Right cardiac atrium (tissue), 5 donors: ENCODE measurements at regions not wholly inside any gene's neighbourhood (a gene's known extent, or its start where the extent isn't known, plus 50 kb on each side); places are given as distances from the start of the nearest gene placed in this dataset.
A peak's percentile ranks its signal among the peaks of the same experiment; 100 is the strongest.

ENCODE experiments used
- ATAC-seq, 2 donors: fragments of 200-7000 bp; cut with Tn5 transposase; one replicate each; pipeline versions ENCODE4 v1.8.0 to v1.9.1; 2020; ENCODE audit warnings: moderate library complexity in 2 of 2, mild to moderate bottlenecking in 1 of 2
- DNase-seq, 3 donors: peaks; one replicate each; pipeline ENCODE4 v3.0.0-alpha.2; 2020
- H3K27ac ChIP-seq: one replicate; pipeline ENCODE4 v1.5.1; 2013; ENCODE audit warnings: mild to moderate bottlenecking, low read length, control low read depth, moderate library complexity
- H3K27me3 ChIP-seq: one replicate; pipeline ENCODE4 v1.6.1; 2013; ENCODE audit not compliant: control insufficient read depth, insufficient read depth
- H3K4me1 ChIP-seq: one replicate; pipeline ENCODE4 v1.6.1; 2013; ENCODE audit warnings: low read length; ENCODE audit not compliant: control insufficient read depth, insufficient read depth
- H3K4me3 ChIP-seq: one replicate; pipeline ENCODE4 v1.5.1; 2013; ENCODE audit warnings: low read length, control low read depth
- H3K9me3 ChIP-seq: one replicate; pipeline ENCODE4 v1.6.1; 2013; ENCODE audit warnings: low read length; ENCODE audit not compliant: control insufficient read depth
- WGBS: extraction: QIAGEN DNeasy Blood & Tissue Kit; methylation state at CpG from one replicate; pipeline ENCODE4 v1.1.7; 2013; 5-methylcytosine and 5-hydroxymethylcytosine counted together
- intact Hi-C, 4 donors: fragments of 100-400 bp; cut with DNase I; formaldehyde crosslinking; loops; one replicate each; pipeline versions ENCODE4 v1.11.0 to v1.14.0; 2022 to 2023
- donor health status: healthy with polysubstance abuse.
- donor health status: DM: no; HTN: yes; CAD: no.
- donor health status: DM: no; HTN: no; CAD: no.
- donor health status: DM: no; HTN: yes; CAD: no; lungs with severe emphysema.
- donor health status: DM: yes; HTN: yes; CAD: no.

DNA sequence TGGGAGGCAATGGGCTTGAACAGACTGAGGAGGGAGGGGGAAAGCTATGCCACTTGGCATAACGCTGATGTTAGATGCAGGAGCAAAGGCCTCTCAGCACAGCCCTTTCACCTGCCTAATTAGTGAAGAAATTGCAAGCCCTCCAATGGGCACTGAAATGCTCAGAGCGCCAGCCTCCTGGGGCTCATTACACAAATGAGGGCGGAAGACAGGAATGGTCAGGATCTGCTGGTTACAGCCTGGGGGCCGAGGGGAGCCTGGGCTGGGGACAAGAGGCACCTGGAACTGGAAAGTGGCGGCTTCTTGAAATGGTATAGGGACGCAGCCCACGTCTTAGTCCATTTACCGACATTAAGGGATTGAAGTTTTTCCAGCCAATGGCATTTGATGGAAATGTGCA is 50.2 kb upstream of the PLET1 start:
- WGBS = 93% methylated on average over 8 of the region's 8 CpGs
- no peak overlapping the region for H3K27ac ChIP-seq
- H3K4me3 ChIP-seq = no peak overlapping the region
- H3K4me1 ChIP-seq = no peaks in the 10 kb centered on the region
- ATAC-seq (no peak), DNase-seq (no peak)
- intact Hi-C loops = no loop called here
- no peaks in the 10 kb centered on the region for H3K27me3 ChIP-seq
- no peaks in the 10 kb centered on the region for H3K9me3 ChIP-seq

- no peaks in the 10 kb centered on the region for H3K27me3 ChIP-seq
- intact Hi-C loops = no loop called here
- H3K4me3 ChIP-seq = no peak overlapping the region
- peaks cover 2% of the 10 kb centered on the region for H3K4me1 ChIP-seq
- H3K9me3 ChIP-seq = no peaks in the 10 kb centered on the region
- ATAC-seq = no peak
- DNase-seq = no peak
- WGBS = 90% methylated on average over 8 of the region's 8 CpGs
- H3K27ac ChIP-seq = no peak overlapping the region
Observed at GRCh38 chr11:112315057-112315720, 54.5 kb upstream of the PLET1 start.

DNA sequence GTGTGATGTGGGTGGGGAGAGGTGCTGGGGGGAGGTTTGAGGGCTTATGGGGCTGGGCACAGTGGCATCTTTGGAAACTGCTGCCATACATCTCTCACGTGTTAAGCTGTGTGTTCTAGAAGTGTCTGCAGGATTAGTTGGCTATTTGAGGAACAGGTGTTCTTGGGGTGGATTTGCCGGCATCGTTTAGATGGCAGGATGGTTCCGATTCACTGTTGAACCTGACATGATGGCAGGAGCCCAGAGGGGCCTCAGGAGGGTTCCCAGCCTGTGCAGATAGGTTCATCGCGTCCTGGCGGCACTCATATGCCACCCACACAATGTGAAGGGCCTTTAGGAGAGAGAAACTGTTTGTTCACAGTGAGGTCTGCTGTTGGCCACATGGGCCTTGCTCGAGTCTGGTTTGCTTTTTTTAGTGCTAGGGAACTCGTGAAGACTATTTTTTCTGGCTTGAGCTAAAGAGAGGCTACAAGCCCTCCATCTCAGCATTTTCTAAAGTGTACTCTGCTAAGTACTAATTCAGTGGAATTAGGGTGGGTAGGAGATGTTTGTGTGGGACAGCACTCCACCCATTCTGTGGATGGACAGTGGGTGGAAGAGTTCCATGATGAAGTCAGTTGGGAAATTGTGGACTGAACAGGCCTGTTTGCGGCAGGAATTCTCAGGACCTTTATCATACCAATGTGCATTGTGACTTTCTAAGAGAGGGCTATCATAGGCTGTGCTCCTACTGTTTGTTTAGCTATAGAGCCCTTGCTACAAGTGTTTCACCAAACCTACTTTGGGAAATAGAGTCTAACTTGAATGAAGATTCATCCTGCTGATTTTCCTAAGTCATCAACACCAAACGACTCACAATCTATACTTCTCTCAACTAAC is 55.4 kb upstream of the PLET1 start:
- no peaks in the 10 kb centered on the region for H3K9me3 ChIP-seq
- no peak overlapping the region for H3K27ac ChIP-seq
- peaks cover 9% of the 10 kb centered on the region for H3K4me1 ChIP-seq
- H3K4me3 ChIP-seq = no peak overlapping the region
- intact Hi-C loops = no loop called here
- WGBS = 71% methylated on average over 11 of the region's 11 CpGs
- ATAC-seq (peak; percentile 23 to 34), DNase-seq (no peak)
- no peaks in the 10 kb centered on the region for H3K27me3 ChIP-seq

- Histone ChIP-seq H3K4me3 (no peak overlapping the region), H3K27me3 (no peaks in the 10 kb centered on the region), H3K9me3 (no peaks in the 10 kb centered on the region), H3K27ac (no peak overlapping the region), H3K4me1 (peaks cover 12% of the 10 kb centered on the region)
- 76% methylated on average over 4 of the region's 4 CpGs for WGBS
- ATAC-seq (no peak), DNase-seq (no peak)
- intact Hi-C loops = no loop called here
Observed at GRCh38 chr11:112316971-112317370, 56.3 kb upstream of the PLET1 start.

GRCh38 chr11:112318184-112318591 is 57.5 kb upstream of the PLET1 start:
- Histone ChIP-seq H3K27me3 (no peaks in the 10 kb centered on the region), H3K27ac (no peak overlapping the region), H3K4me1 (peaks cover 12% of the 10 kb centered on the region), H3K9me3 (no peaks in the 10 kb centered on the region), H3K4me3 (no peak overlapping the region)
- ATAC-seq (peak; percentile 23 to 47), DNase-seq (no peak)
- intact Hi-C loops = no loop called here
- 16% methylated on average over 1 of the region's 1 CpG for WGBS

- ATAC-seq (no peak), DNase-seq (no peak)
- H3K27me3 ChIP-seq = no peaks in the 10 kb centered on the region
- H3K9me3 ChIP-seq = no peaks in the 10 kb centered on the region
- intact Hi-C loops = no loop called here
- no peak overlapping the region for H3K27ac ChIP-seq
- 96% methylated on average over 1 of the region's 1 CpG for WGBS
- H3K4me3 ChIP-seq = no peak overlapping the region
- peaks cover 12% of the 10 kb centered on the region for H3K4me1 ChIP-seq
Observed at GRCh38 chr11:112318661-112319060, 58.0 kb upstream of the PLET1 start.

DNA sequence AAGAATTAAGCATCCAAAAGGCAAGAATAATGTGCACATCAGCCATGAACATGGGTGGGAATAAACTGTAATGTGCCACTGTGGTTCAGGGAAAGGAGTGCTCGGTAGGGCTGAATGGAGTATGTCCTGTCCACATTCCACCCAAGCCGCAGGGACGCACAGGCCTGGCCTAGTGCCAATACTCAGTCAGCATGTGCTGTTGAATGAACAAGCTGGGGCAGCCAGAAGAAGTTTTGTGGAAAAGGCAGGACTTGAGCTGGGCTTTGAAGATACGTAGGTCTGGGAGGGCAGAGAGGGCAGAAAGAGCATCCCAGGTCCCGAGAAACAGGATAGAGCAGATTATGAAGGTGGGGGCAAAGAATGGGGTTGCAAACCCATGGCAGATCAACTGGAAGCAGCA is 60.0 kb upstream of the PLET1 start:
- Histone ChIP-seq H3K9me3 (no peaks in the 10 kb centered on the region), H3K27me3 (no peaks in the 10 kb centered on the region), H3K4me3 (no peak overlapping the region), H3K4me1 (peaks cover 12% of the 10 kb centered on the region), H3K27ac (no peak overlapping the region)
- intact Hi-C loops = no loop called here
- ATAC-seq (peak; percentile 81 to 86), DNase-seq (peak; percentile 77 to 91 (median 87))
- WGBS = 19% methylated on average over 5 of the region's 5 CpGs

DNA sequence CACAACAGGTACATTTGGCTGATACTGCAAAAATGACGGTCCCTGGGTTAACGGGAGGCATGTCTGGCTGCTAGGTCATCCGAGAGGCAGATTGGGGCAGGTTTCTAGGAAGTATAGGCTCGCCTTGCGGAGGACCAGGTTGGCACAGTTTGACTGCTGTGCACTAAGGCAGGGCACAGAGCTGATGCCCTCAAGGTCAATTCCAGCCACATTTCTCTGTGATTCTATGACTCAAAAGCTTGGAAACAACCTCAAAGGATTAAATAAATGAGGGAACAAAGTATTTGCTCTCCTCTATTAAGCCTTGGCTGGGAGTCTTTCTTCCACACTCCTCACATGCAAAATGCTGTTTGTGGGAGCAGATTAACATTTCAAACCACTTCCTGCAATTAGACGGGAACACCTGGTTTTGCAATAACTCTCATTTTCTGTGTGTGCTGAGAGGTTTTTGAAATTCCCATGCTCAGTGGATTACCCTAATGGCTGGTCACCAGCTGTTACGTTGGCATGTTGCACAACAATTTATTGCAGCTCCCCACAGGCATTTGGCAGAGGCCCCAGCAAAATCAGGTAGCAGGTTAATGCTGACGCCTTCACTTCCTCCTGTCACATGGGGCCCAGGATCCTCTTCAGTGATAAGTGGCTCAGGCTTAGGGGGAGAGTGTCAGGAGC is 61.0 kb upstream of the PLET1 start:
- peaks cover 12% of the 10 kb centered on the region for H3K4me1 ChIP-seq
- WGBS = 69% methylated on average over 8 of the region's 8 CpGs
- H3K27ac ChIP-seq = no peak overlapping the region
- ATAC-seq (peak; percentile 61 to 62), DNase-seq (no peak)
- no peaks in the 10 kb centered on the region for H3K27me3 ChIP-seq
- intact Hi-C loops = no loop called here
- H3K4me3 ChIP-seq = no peak overlapping the region
- H3K9me3 ChIP-seq = no peaks in the 10 kb centered on the region

GRCh38 chr11:112322173-112322790 is 61.6 kb upstream of the PLET1 start:
- no peak for ATAC-seq
- intact Hi-C loops = no loop called here
- DNase-seq = no peak
- H3K9me3 ChIP-seq = no peaks in the 10 kb centered on the region
- 88% methylated on average over 8 of the region's 8 CpGs for WGBS
- H3K27me3 ChIP-seq = no peaks in the 10 kb centered on the region
- H3K4me3 ChIP-seq = no peak overlapping the region
- no peak overlapping the region for H3K27ac ChIP-seq
- peaks cover 12% of the 10 kb centered on the region for H3K4me1 ChIP-seq

- WGBS = 63% methylated on average over 4 of the region's 4 CpGs
- intact Hi-C loops = no loop called here
- no peak overlapping the region for H3K4me3 ChIP-seq
Observed at GRCh38 chr11:112334381-112334780, 73.7 kb upstream of the PLET1 start.

More at GRCh38 chr11:112334381-112334780, 73.7 kb upstream of the PLET1 start:
- no peak overlapping the region for H3K27ac ChIP-seq
- H3K4me1 ChIP-seq = no peaks in the 10 kb centered on the region
- DNase-seq (no peak), ATAC-seq (no peak)
- H3K9me3 ChIP-seq = no peaks in the 10 kb centered on the region
- H3K27me3 ChIP-seq = no peaks in the 10 kb centered on the region
